Liver (tissue), 8 donors: ENCODE measurements at regions not wholly inside any gene's neighbourhood (a gene's known extent, or its start where the extent isn't known, plus 50 kb on each side); places are given as distances from the start of the nearest gene placed in this dataset.

Experiments
- DNase-seq: peaks from one replicate; pipeline ENCODE4 v3.0.0-alpha.2; 2017; ENCODE audit warnings: low spot score
- H3K27ac ChIP-seq, 2 donors: one replicate each; pipeline ENCODE4 v1.7.0; 2013; ENCODE audit warnings: inconsistent platforms in 2 of 2, low read length in 2 of 2, control low read depth in 1 of 2, low read depth in 1 of 2, mild to moderate bottlenecking in 1 of 2
- H3K27me3 ChIP-seq, 4 donors: one replicate each; pipeline versions ENCODE4 v1.6.1 to v1.7.0; 2013; ENCODE audit warnings: low read length in 3 of 4, inconsistent platforms in 1 of 4, mild to moderate bottlenecking in 1 of 4, moderate library complexity in 1 of 4; ENCODE audit not compliant: control insufficient read depth in 4 of 4, insufficient read depth in 4 of 4
- H3K36me3 ChIP-seq, 4 donors: one replicate each; pipeline versions ENCODE4 v1.6.1 to v1.7.0; 2013; ENCODE audit warnings: low read length in 3 of 4, mild to moderate bottlenecking in 3 of 4, low read depth in 1 of 4, moderate library complexity in 1 of 4; ENCODE audit not compliant: control insufficient read depth in 4 of 4, insufficient read depth in 3 of 4
- H3K4me1 ChIP-seq, 4 donors: one replicate each; pipeline versions ENCODE4 v1.6.1 to v1.7.0; 2013; ENCODE audit warnings: low read length in 3 of 4, mild to moderate bottlenecking in 3 of 4, moderate library complexity in 1 of 4; ENCODE audit not compliant: control insufficient read depth in 4 of 4, insufficient read depth in 4 of 4
- H3K4me3 ChIP-seq, 3 donors: one replicate each; pipeline versions ENCODE4 v1.6.1 to v1.7.0; 2013; ENCODE audit warnings: low read length in 3 of 3, control low read depth in 1 of 3, low read depth in 1 of 3, mild to moderate bottlenecking in 1 of 3
- H3K9ac ChIP-seq, 2 donors: one replicate each; pipeline ENCODE4 v1.7.0; 2013; ENCODE audit warnings: low read length in 2 of 2, mild to moderate bottlenecking in 2 of 2, moderate library complexity in 2 of 2, control low read depth in 1 of 2, low read depth in 1 of 2
- H3K9me3 ChIP-seq, 4 donors: one replicate each; pipeline versions ENCODE4 v1.6.1 to v1.7.0; 2013; ENCODE audit warnings: low read length in 3 of 4; ENCODE audit not compliant: control insufficient read depth in 4 of 4
- FOXA1 ChIP-seq: IDR thresholded peaks from 2 replicates; pipeline ENCODE4 v1.6.1; 2016; ENCODE audit warnings: antibody characterized with exemption
- FOXA2 ChIP-seq: IDR thresholded peaks from 2 replicates; pipeline ENCODE4 v1.6.1; 2016; ENCODE audit warnings: antibody characterized with exemption
- GABPA ChIP-seq, 2 donors: IDR thresholded peaks in 1 of 2; conservative IDR thresholded peaks in 1 of 2; 2 replicates each; pipeline ENCODE4 v1.6.1; 2016; ENCODE audit warnings: antibody characterized with exemption in 2 of 2, mild to moderate bottlenecking in 1 of 2, moderate library complexity in 1 of 2
- HNF4G ChIP-seq: IDR thresholded peaks from 2 replicates; pipeline ENCODE4 v1.6.1; 2016; ENCODE audit warnings: antibody characterized with exemption
- JUND ChIP-seq, 2 donors: IDR thresholded peaks; 2 replicates each; pipeline ENCODE4 v1.6.1; 2016; ENCODE audit warnings: antibody characterized with exemption in 2 of 2
- NR2F2 ChIP-seq: IDR thresholded peaks from 2 replicates; pipeline ENCODE4 v1.6.1; 2016; ENCODE audit warnings: antibody characterized with exemption
- RAD21 ChIP-seq, 2 donors: IDR thresholded peaks; 2 replicates each; pipeline ENCODE4 v1.6.1; 2016; ENCODE audit warnings: antibody characterized with exemption in 2 of 2, mild to moderate bottlenecking in 2 of 2
- RXRA ChIP-seq, 2 donors: IDR thresholded peaks; 2 replicates each; pipeline ENCODE4 v1.6.1; 2017 to 2018; ENCODE audit warnings: antibody characterized with exemption in 2 of 2, mild to moderate bottlenecking in 1 of 2
- TAF1 ChIP-seq: conservative IDR thresholded peaks from 2 replicates; pipeline ENCODE4 v1.6.1; 2016; ENCODE audit warnings: antibody characterized with exemption, mild to moderate bottlenecking
- YY1 ChIP-seq: IDR thresholded peaks from 2 replicates; pipeline ENCODE4 v1.6.1; 2016; ENCODE audit warnings: antibody characterized with exemption, mild to moderate bottlenecking
- WGBS: extraction: QIAGEN DNeasy Blood & Tissue Kit; methylation state at CpG from one replicate; pipeline ENCODE4 v1.1.7; 2013; 5-methylcytosine and 5-hydroxymethylcytosine counted together
- TF ChIP-seq, protein P1 (sequence below): IDR thresholded peaks from 2 replicates; pipeline ENCODE4 v1.6.1; 2016; ENCODE audit warnings: antibody characterized with exemption
- TF ChIP-seq, protein P2 (sequence below): fragments of 150-350 bp; IDR thresholded peaks from 2 replicates; pipeline ENCODE4 v1.5.1; 2017; ENCODE audit warnings: improper control_type of control experiment, low read depth, low read length; ENCODE audit not compliant: missing input control
- TF ChIP-seq, protein P3 (sequence below): IDR thresholded peaks from 2 replicates; pipeline ENCODE4 v1.6.1; 2016; ENCODE audit warnings: antibody characterized with exemption, mild to moderate bottlenecking
- TF ChIP-seq, protein P4 (sequence below): IDR thresholded peaks from 2 replicates; pipeline ENCODE4 v1.6.1; 2016; ENCODE audit warnings: antibody characterized with exemption
- donor health status: healthy.
- donor health status: healthy.
- donor health status: healthy.
- donor health status: healthy.
- donor health status: healthy.

DNA sequence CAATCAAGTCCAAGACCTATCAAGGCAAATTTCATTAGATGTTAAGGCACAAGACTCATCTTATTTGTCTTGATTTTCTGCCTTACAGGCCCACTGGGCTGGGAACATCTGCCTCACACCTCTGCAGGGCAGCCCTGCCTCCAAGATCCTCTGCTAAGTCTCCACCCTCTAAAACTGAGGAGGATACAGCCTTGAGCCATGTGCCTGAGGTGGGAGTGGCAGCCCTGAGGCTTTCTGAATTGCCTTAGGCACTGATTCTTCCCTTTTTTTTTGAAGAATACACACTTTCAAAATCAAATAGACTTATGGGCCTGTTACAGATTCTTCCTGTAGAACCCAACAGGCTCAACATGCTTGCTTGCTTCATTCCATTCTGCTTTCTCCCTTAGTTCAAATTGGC is 544.3 kb upstream of the ADAMTS5 start (continued):
- TF ChIP-seq, protein P1, sequence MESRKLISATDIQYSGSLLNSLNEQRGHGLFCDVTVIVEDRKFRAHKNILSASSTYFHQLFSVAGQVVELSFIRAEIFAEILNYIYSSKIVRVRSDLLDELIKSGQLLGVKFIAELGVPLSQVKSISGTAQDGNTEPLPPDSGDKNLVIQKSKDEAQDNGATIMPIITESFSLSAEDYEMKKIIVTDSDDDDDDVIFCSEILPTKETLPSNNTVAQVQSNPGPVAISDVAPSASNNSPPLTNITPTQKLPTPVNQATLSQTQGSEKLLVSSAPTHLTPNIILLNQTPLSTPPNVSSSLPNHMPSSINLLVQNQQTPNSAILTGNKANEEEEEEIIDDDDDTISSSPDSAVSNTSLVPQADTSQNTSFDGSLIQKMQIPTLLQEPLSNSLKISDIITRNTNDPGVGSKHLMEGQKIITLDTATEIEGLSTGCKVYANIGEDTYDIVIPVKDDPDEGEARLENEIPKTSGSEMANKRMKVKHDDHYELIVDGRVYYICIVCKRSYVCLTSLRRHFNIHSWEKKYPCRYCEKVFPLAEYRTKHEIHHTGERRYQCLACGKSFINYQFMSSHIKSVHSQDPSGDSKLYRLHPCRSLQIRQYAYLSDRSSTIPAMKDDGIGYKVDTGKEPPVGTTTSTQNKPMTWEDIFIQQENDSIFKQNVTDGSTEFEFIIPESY, result no peak
- TF ChIP-seq JUND (IDR thresholded peaks at IDR 0.05) (no peak), GABPA (IDR thresholded peaks at IDR 0.05 in 1 of 2, conservative IDR thresholded peaks at IDR 0.05 in 1 of 2) (no peak), TAF1 (no peak), FOXA1 (no peak), HNF4G (no peak)

DNA sequence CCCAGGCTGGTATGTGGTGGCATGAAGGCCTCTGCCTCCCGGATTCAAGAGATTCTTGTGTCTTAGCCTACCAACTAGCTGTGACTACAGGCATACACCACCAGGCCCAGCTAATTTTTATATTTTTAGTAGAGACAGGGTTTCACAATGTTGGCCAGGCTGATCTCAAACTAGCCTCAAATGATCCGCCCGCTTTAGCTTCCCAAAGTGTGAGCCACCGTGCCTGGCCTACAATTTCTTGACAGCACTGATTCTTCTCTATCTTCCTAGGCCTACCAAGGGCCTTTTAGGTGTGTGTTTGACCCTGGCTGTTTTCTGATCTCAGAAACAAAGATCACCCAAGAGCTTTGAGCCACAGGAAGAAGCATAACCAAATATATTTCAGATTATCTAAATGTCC is 540.8 kb upstream of the ADAMTS5 start:
- DNase-seq, result no peak
- no peak overlapping the region for H3K4me3 ChIP-seq
- TF ChIP-seq, protein P2, sequence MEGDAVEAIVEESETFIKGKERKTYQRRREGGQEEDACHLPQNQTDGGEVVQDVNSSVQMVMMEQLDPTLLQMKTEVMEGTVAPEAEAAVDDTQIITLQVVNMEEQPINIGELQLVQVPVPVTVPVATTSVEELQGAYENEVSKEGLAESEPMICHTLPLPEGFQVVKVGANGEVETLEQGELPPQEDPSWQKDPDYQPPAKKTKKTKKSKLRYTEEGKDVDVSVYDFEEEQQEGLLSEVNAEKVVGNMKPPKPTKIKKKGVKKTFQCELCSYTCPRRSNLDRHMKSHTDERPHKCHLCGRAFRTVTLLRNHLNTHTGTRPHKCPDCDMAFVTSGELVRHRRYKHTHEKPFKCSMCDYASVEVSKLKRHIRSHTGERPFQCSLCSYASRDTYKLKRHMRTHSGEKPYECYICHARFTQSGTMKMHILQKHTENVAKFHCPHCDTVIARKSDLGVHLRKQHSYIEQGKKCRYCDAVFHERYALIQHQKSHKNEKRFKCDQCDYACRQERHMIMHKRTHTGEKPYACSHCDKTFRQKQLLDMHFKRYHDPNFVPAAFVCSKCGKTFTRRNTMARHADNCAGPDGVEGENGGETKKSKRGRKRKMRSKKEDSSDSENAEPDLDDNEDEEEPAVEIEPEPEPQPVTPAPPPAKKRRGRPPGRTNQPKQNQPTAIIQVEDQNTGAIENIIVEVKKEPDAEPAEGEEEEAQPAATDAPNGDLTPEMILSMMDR, result no peak
- TF ChIP-seq NR2F2, result no peak
- TF ChIP-seq, protein P1, result no peak
- TF ChIP-seq HNF4G, result no peak
- TF ChIP-seq, protein P3, sequence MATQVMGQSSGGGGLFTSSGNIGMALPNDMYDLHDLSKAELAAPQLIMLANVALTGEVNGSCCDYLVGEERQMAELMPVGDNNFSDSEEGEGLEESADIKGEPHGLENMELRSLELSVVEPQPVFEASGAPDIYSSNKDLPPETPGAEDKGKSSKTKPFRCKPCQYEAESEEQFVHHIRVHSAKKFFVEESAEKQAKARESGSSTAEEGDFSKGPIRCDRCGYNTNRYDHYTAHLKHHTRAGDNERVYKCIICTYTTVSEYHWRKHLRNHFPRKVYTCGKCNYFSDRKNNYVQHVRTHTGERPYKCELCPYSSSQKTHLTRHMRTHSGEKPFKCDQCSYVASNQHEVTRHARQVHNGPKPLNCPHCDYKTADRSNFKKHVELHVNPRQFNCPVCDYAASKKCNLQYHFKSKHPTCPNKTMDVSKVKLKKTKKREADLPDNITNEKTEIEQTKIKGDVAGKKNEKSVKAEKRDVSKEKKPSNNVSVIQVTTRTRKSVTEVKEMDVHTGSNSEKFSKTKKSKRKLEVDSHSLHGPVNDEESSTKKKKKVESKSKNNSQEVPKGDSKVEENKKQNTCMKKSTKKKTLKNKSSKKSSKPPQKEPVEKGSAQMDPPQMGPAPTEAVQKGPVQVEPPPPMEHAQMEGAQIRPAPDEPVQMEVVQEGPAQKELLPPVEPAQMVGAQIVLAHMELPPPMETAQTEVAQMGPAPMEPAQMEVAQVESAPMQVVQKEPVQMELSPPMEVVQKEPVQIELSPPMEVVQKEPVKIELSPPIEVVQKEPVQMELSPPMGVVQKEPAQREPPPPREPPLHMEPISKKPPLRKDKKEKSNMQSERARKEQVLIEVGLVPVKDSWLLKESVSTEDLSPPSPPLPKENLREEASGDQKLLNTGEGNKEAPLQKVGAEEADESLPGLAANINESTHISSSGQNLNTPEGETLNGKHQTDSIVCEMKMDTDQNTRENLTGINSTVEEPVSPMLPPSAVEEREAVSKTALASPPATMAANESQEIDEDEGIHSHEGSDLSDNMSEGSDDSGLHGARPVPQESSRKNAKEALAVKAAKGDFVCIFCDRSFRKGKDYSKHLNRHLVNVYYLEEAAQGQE, result no peak
- TF ChIP-seq TAF1, result no peak
- 88% methylated on average over 4 of the region's 4 CpGs for WGBS
- H3K9ac ChIP-seq, result no peak overlapping the region
- no peaks in the 10 kb centered on the region for H3K9me3 ChIP-seq
- no peaks in the 10 kb centered on the region for H3K36me3 ChIP-seq
- no peak overlapping the region for H3K27ac ChIP-seq
- no peaks in the 10 kb centered on the region for H3K27me3 ChIP-seq
- H3K4me1 ChIP-seq, result no peaks in the 10 kb centered on the region

DNA sequence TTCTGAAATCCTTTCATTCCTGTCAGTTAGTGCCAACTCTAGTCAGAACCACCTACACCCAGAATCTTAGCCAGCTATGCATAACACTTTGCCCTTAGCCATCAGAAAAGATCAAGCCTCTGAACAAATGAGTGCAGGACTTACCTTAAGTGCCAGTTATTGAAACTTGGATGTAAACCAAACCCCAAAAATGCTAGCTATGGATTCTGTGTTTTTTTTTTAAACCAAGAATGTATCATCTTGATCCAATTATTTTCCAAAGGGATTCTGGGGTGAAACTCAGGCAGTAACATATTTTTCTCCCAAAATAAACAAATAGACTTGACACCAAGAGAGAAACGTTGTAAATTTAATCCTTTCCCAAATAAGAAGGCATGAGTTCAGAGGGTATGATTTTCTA is 538.6 kb upstream of the ADAMTS5 start:
- WGBS, result 33% methylated on average over 1 of the region's 1 CpG
- H3K4me1 ChIP-seq, result no peaks in the 10 kb centered on the region
- H3K27ac ChIP-seq, result no peak overlapping the region
- H3K27me3 ChIP-seq, result no peaks in the 10 kb centered on the region
- no peak for DNase-seq
- H3K9me3 ChIP-seq, result no peaks in the 10 kb centered on the region
- no peaks in the 10 kb centered on the region for H3K36me3 ChIP-seq
- no peak overlapping the region for H3K9ac ChIP-seq
- H3K4me3 ChIP-seq, result no peak overlapping the region
- TF ChIP-seq FOXA2 (no peak), NR2F2 (no peak), JUND (IDR thresholded peaks at IDR 0.05) (no peak), YY1 (no peak), RAD21 (IDR thresholded peaks at IDR 0.05) (no peak), RXRA (IDR thresholded peaks at IDR 0.05) (no peak)
- TF ChIP-seq, protein P4, sequence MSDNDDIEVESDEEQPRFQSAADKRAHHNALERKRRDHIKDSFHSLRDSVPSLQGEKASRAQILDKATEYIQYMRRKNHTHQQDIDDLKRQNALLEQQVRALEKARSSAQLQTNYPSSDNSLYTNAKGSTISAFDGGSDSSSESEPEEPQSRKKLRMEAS, result no peak
- TF ChIP-seq, protein P1, result no peak
- TF ChIP-seq, protein P3, result no peak
